Neural progenitor cell (in vitro differentiated cells): ENCODE measurements at regions not wholly inside any gene's neighbourhood (a gene's known extent, or its start where the extent isn't known, plus 50 kb on each side); places are given as distances from the start of the nearest gene placed in this dataset.

Source experiments
- EZH2phosphoT487 ChIP-seq: fragments of 200-600 bp; sonication (generic); IDR thresholded peaks from 2 replicates; pipeline ENCODE4 v1.6.1; 2017; ENCODE audit warnings: antibody characterized with exemption
- TF ChIP-seq, protein P1 (sequence below): fragments of 200-600 bp; sonication (generic); IDR thresholded peaks from 2 replicates; pipeline ENCODE4 v1.5.1; 2017; ENCODE audit warnings: antibody characterized with exemption, mild to moderate bottlenecking

- TF ChIP-seq, protein P1, sequence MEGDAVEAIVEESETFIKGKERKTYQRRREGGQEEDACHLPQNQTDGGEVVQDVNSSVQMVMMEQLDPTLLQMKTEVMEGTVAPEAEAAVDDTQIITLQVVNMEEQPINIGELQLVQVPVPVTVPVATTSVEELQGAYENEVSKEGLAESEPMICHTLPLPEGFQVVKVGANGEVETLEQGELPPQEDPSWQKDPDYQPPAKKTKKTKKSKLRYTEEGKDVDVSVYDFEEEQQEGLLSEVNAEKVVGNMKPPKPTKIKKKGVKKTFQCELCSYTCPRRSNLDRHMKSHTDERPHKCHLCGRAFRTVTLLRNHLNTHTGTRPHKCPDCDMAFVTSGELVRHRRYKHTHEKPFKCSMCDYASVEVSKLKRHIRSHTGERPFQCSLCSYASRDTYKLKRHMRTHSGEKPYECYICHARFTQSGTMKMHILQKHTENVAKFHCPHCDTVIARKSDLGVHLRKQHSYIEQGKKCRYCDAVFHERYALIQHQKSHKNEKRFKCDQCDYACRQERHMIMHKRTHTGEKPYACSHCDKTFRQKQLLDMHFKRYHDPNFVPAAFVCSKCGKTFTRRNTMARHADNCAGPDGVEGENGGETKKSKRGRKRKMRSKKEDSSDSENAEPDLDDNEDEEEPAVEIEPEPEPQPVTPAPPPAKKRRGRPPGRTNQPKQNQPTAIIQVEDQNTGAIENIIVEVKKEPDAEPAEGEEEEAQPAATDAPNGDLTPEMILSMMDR, result no peak
- TF ChIP-seq EZH2phosphoT487, result no peak
Observed at GRCh38 chr3:148477375-148477774, 220.3 kb upstream of the AGTR1 start.
